OCI-LY1 (cell line): ENCODE measurements at regions not wholly inside any gene's neighbourhood (a gene's known extent, or its start where the extent isn't known, plus 50 kb on each side); places are given as distances from the start of the nearest gene placed in this dataset.

Experiments used
- EZH2 ChIP-seq: fragments of 200-600 bp; sonication (generic), shearing (Covaris generic); IDR thresholded peaks from 2 replicates; pipeline ENCODE4 v1.8.0; 2017; ENCODE audit warnings: borderline replicate concordance, mixed run types, mild to moderate bottlenecking, antibody characterized with exemption, low read length, moderate library complexity, mixed read lengths
- TF ChIP-seq, protein P1 (sequence below): fragments of 200-600 bp; sonication (generic), shearing (Covaris generic); IDR thresholded peaks from 2 replicates; pipeline ENCODE4 v1.5.1; 2017; ENCODE audit warnings: mild to moderate bottlenecking, antibody characterized with exemption, low read length, moderate library complexity, mixed read lengths

GRCh38 chr6:163779727-163780284 is 365.3 kb downstream of the QKI start:
- TF ChIP-seq, protein P1, sequence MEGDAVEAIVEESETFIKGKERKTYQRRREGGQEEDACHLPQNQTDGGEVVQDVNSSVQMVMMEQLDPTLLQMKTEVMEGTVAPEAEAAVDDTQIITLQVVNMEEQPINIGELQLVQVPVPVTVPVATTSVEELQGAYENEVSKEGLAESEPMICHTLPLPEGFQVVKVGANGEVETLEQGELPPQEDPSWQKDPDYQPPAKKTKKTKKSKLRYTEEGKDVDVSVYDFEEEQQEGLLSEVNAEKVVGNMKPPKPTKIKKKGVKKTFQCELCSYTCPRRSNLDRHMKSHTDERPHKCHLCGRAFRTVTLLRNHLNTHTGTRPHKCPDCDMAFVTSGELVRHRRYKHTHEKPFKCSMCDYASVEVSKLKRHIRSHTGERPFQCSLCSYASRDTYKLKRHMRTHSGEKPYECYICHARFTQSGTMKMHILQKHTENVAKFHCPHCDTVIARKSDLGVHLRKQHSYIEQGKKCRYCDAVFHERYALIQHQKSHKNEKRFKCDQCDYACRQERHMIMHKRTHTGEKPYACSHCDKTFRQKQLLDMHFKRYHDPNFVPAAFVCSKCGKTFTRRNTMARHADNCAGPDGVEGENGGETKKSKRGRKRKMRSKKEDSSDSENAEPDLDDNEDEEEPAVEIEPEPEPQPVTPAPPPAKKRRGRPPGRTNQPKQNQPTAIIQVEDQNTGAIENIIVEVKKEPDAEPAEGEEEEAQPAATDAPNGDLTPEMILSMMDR, result no peak
- no peak for TF ChIP-seq EZH2
